ENCODE measurements at regions not wholly inside any gene's neighbourhood (a gene's known extent, or its start where the extent isn't known, plus 50 kb on each side); places are given as distances from the start of the nearest gene placed in this dataset.

GRCh38 chr18:22048221-22048620 is 121.2 kb upstream of the GATA6 start:
- TF ChIP-seq CTCF (IDR thresholded peaks at IDR 0.05) (no peak), POLR2A (IDR thresholded peaks at IDR 0.05) (no peak)

Measured in thyroid gland (tissue), 4 donors.